ENCODE measurements at regions not wholly inside any gene's neighbourhood (a gene's known extent, or its start where the extent isn't known, plus 50 kb on each side); places are given as distances from the start of the nearest gene placed in this dataset.

GRCh38 chr4:175961604-175962003 lies 104.0 kb upstream of the WDR17 start:
- H3K36me3 ChIP-seq (ENCODE audit: control insufficient read depth in 2 of 2, extremely low read depth in 1 of 2, insufficient read depth in 2 of 2, low read length in 2 of 2) = no peaks in the 10 kb centered on the region
- intact Hi-C loops (cut with micrococcal nuclease) = no loop called here
- FAIRE-seq (no peak), DNase-seq (ENCODE audit: low read depth, low spot score) (no peak)
- no peak overlapping the region for H3K27ac ChIP-seq (ENCODE audit: insufficient read depth, low read depth, low read length)
- H3K79me2 ChIP-seq (ENCODE audit: control insufficient read depth, insufficient read depth, low read length) = no peaks in the 10 kb centered on the region
- ChIA-PET CTCF (no interaction called here), POLR2A (no interaction called here)
- no peak overlapping the region for H3K9ac ChIP-seq (replicated peaks; ENCODE audit: extremely low read depth, insufficient read depth, low read length)
- no peaks in the 10 kb centered on the region for H3K4me1 ChIP-seq (ENCODE audit: control insufficient read depth, extremely low read depth, insufficient read depth, low read length)
- H3K27me3 ChIP-seq (ENCODE audit: control insufficient read depth in 2 of 2, insufficient read depth in 2 of 2, low read length in 2 of 2) = no peaks in the 10 kb centered on the region
- H3K4me2 ChIP-seq (ENCODE audit: insufficient read depth, low read length) = no peak overlapping the region
- H2AFZ ChIP-seq (ENCODE audit: low read depth, low read length) = no peak overlapping the region
- no TSS peak for BruUV-seq (replicated peaks)
- TF ChIP-seq EZH2 (IDR thresholded peaks at IDR 0.05; ENCODE audit: borderline replicate concordance, low read depth, low read length, severe bottlenecking) (no peak), FOS (IDR thresholded peaks at IDR 0.05; ENCODE audit: borderline replicate concordance, insufficient read depth, low read length) (no peak), POLR2AphosphoS5 (IDR thresholded peaks at IDR 0.05; ENCODE audit: insufficient read depth, low read depth, low read length) (no peak), MYC (IDR thresholded peaks at IDR 0.05; ENCODE audit: low read depth, low read length) (no peak), POLR2A (IDR thresholded peaks at IDR 0.05; ENCODE audit: low read depth, low read length) (no peak), MAX (IDR thresholded peaks at IDR 0.05; ENCODE audit: insufficient read depth, insufficient read length) (no peak), GATA2 (IDR thresholded peaks at IDR 0.05; ENCODE audit: insufficient read depth, insufficient read length, low read depth, low read length) (no peak), CTCF (IDR thresholded peaks at IDR 0.05; ENCODE audit: extremely low read depth in 1 of 2, insufficient read depth in 1 of 2, low read depth in 1 of 2, low read length in 2 of 2) (no peak), JUN (IDR thresholded peaks at IDR 0.05; ENCODE audit: borderline replicate concordance, insufficient read depth, insufficient read length, low read depth) (no peak)
- no peaks in the 10 kb centered on the region for H3K9me1 ChIP-seq (replicated peaks; ENCODE audit: control insufficient read depth, extremely low read depth, insufficient read depth, low read length)
- H4K20me1 ChIP-seq (replicated peaks; ENCODE audit: control insufficient read depth, extremely low read depth, insufficient read depth, low read length) = no peaks in the 10 kb centered on the region
- H3K9me3 ChIP-seq (replicated peaks; ENCODE audit: control insufficient read depth, insufficient read depth, low read length) = no peaks in the 10 kb centered on the region
- no peak overlapping the region for H3K4me3 ChIP-seq (replicated peaks in 1 of 3; ENCODE audit: insufficient read depth in 1 of 3, low read depth in 1 of 3, low read length in 3 of 3)
- dilution Hi-C loops (cut with MboI; ENCODE audit: extremely low pct_ligation_motif_present, low sequenced_read_pairs) = no loop called here
